HuH-7.5 (cell line): ENCODE measurements at regions not wholly inside any gene's neighbourhood (a gene's known extent, or its start where the extent isn't known, plus 50 kb on each side); places are given as distances from the start of the nearest gene placed in this dataset.
"Not testable (repeated sequence)": the region's sequence is repeated elsewhere in the genome, so short reads cannot be mapped to it uniquely, and the experiment has no call there.

Experiments used
- DNase-seq: peaks from one replicate; pipeline ENCODE4 v3.0.0; 2011; ENCODE audit warnings: low spot score

GRCh38 chr4:131488772-131489171, 1660.3 kb upstream of the PCDH10 start:
- DNase-seq = no peak

- DNase-seq = not testable (repeated sequence)
Observed at GRCh38 chr4:131496211-131496610, 1652.9 kb upstream of the PCDH10 start.

- no peak for DNase-seq
Observed at GRCh38 chr4:131499141-131499873, 1649.8 kb upstream of the PCDH10 start.

- DNase-seq = no peak
Observed at GRCh38 chr4:131509521-131509920, 1639.6 kb upstream of the PCDH10 start.

- no peak for DNase-seq
Observed at GRCh38 chr4:131526686-131527085, 1622.4 kb upstream of the PCDH10 start.

GRCh38 chr4:131531087-131531486, 1618.0 kb upstream of the PCDH10 start:
- DNase-seq = no peak

GRCh38 chr4:131534944-131535645, 1614.0 kb upstream of the PCDH10 start:
- DNase-seq = no peak

GRCh38 chr4:131540256-131540655, 1608.8 kb upstream of the PCDH10 start:
- no peak for DNase-seq

- no peak for DNase-seq
Observed at GRCh38 chr4:131547506-131547981, 1601.5 kb upstream of the PCDH10 start.

GRCh38 chr4:131551306-131551705, 1597.8 kb upstream of the PCDH10 start:
- no peak for DNase-seq

GRCh38 chr4:131566026-131566425, 1583.1 kb upstream of the PCDH10 start:
- no peak for DNase-seq

GRCh38 chr4:131584587-131584986, 1564.5 kb upstream of the PCDH10 start:
- DNase-seq = no peak

- no peak for DNase-seq
Observed at GRCh38 chr4:131595140-131595539, 1554.0 kb upstream of the PCDH10 start.

GRCh38 chr4:131603705-131604104, 1545.4 kb upstream of the PCDH10 start:
- DNase-seq = no peak

- no peak for DNase-seq
Observed at GRCh38 chr4:131609039-131609438, 1540.1 kb upstream of the PCDH10 start.

GRCh38 chr4:131610517-131610916, 1538.6 kb upstream of the PCDH10 start:
- not testable (repeated sequence) for DNase-seq

GRCh38 chr4:131613086-131613823, 1535.8 kb upstream of the PCDH10 start:
- no peak for DNase-seq

GRCh38 chr4:131613824-131614216, 1535.3 kb upstream of the PCDH10 start:
- DNase-seq = no peak

- no peak for DNase-seq
Observed at GRCh38 chr4:131632877-131633276, 1516.2 kb upstream of the PCDH10 start.

- no peak for DNase-seq
Observed at GRCh38 chr4:131635191-131635590, 1513.9 kb upstream of the PCDH10 start.

GRCh38 chr4:131638781-131639180, 1510.3 kb upstream of the PCDH10 start:
- DNase-seq = no peak

GRCh38 chr4:131644619-131645018, 1504.5 kb upstream of the PCDH10 start:
- DNase-seq = no peak

GRCh38 chr4:131649227-131649626, 1499.9 kb upstream of the PCDH10 start:
- no peak for DNase-seq
